HG03159 (cell line): ENCODE measurements at regions not wholly inside any gene's neighbourhood (a gene's known extent, or its start where the extent isn't known, plus 50 kb on each side); places are given as distances from the start of the nearest gene placed in this dataset.
"Not testable (repeated sequence)": the region's sequence is repeated elsewhere in the genome, so short reads cannot be mapped to it uniquely, and the experiment has no call there.

Source experiments
- ATAC-seq: cut with Tn5 transposase; IDR thresholded peaks from one replicate; pipeline ENCODE4 v1.9.1; 2021; ENCODE audit warnings: mild to moderate bottlenecking, moderate library complexity; ENCODE audit not compliant: unreplicated experiment

GRCh38 chr5:91285062-91285461 lies 98.1 kb downstream of the ARRDC3 start:
- not testable (repeated sequence) for ATAC-seq

GRCh38 chr5:91283899-91284298 lies 99.2 kb downstream of the ARRDC3 start:
- ATAC-seq: no peak

GRCh38 chr5:91283326-91283725 lies 99.8 kb downstream of the ARRDC3 start:
- ATAC-seq: no peak

- no peak for ATAC-seq
Observed at GRCh38 chr5:91282210-91282609, 100.9 kb downstream of the ARRDC3 start.

GRCh38 chr5:91281401-91281800 lies 101.7 kb downstream of the ARRDC3 start:
- no peak for ATAC-seq

GRCh38 chr5:91280362-91281269 lies 102.5 kb downstream of the ARRDC3 start:
- ATAC-seq: peak; percentile 93

- ATAC-seq: no peak
Observed at GRCh38 chr5:91277840-91278239, 105.3 kb downstream of the ARRDC3 start.

GRCh38 chr5:91277093-91277626 lies 106.0 kb downstream of the ARRDC3 start:
- ATAC-seq: no peak

- peak; percentile 91 for ATAC-seq
Observed at GRCh38 chr5:91272858-91273257, 110.3 kb downstream of the ARRDC3 start.

- peak; percentile 59 for ATAC-seq
Observed at GRCh38 chr5:91271999-91272398, 111.1 kb downstream of the ARRDC3 start.

GRCh38 chr5:91269198-91269597 lies 113.9 kb downstream of the ARRDC3 start:
- no peak for ATAC-seq

- peak; percentile 75 for ATAC-seq
Observed at GRCh38 chr5:91266184-91266705, 116.9 kb downstream of the ARRDC3 start.

- no peak for ATAC-seq
Observed at GRCh38 chr5:91264311-91265051, 118.6 kb downstream of the ARRDC3 start.

GRCh38 chr5:91263898-91264297 lies 119.2 kb downstream of the ARRDC3 start:
- ATAC-seq: no peak

- ATAC-seq: no peak
Observed at GRCh38 chr5:91257301-91257700, 125.8 kb downstream of the ARRDC3 start.

GRCh38 chr5:91256142-91256524 lies 127.0 kb downstream of the ARRDC3 start:
- no peak for ATAC-seq

GRCh38 chr5:91255396-91256141 lies 127.5 kb downstream of the ARRDC3 start:
- no peak for ATAC-seq

- ATAC-seq: no peak
Observed at GRCh38 chr5:91252916-91253315, 130.2 kb downstream of the ARRDC3 start.

- ATAC-seq: no peak
Observed at GRCh38 chr5:91245871-91246270, 137.2 kb downstream of the ARRDC3 start.

GRCh38 chr5:91245074-91245452 lies 138.1 kb downstream of the ARRDC3 start:
- no peak for ATAC-seq
